K562 (cell line): ENCODE measurements at regions not wholly inside any gene's neighbourhood (a gene's known extent, or its start where the extent isn't known, plus 50 kb on each side); places are given as distances from the start of the nearest gene placed in this dataset.

Experiments used
- ATAC-seq: fragments of 200-7000 bp; cut with Tn5 transposase; 3 replicates; pipeline ENCODE4 v1.9.1; 2020; ENCODE audit warnings: moderate library complexity
- BruUV-seq: library from RNA; stranded (reverse); fragments of 400-500 nt; replicated peaks from 2 replicates; lab custom pipeline; 2021; lab: Mats Ljungman, UMichigan
- CTCF ChIA-PET: fragments of 300-600 bp; formaldehyde crosslinking; extraction: SDS; loops from one replicate; lab custom pipeline; 2021; ENCODE audit warnings: low intra/inter-chr PET ratio; lab: Yijun Ruan, JAX
- POLR2A ChIA-PET: fragments of 300-600, 350-650 bp; sonication (Branson Sonifier 250); formaldehyde crosslinking; extraction: SDS; loops from one replicate; lab custom pipeline; 2021; ENCODE audit warnings: antibody characterized with exemption, inconsistent platforms; lab: Yijun Ruan, JAX
- DNase-seq, 4 experiments: peaks; one replicate each; pipeline versions ENCODE4 v3.0.0 to v3.0.0-alpha.2; 2011 to 2018; ENCODE audit warnings: low spot score in 3 of 4, mixed read lengths in 3 of 4; ENCODE audit errors: extremely low read depth in 1 of 4
- FAIRE-seq: peaks from 2 replicates; lab custom pipeline; 2011; peaks lifted over from hg19 to GRCh38; lab: Jason Lieb, UNC
- H2AFZ ChIP-seq: 2 replicates; pipeline ENCODE4 v1.6.0; 2011; ENCODE audit warnings: low read depth, low read length, control low read depth, inconsistent platforms
- H3K27ac ChIP-seq: fragments of 200-600 bp; 3 replicates; pipeline ENCODE4 v1.8.0; 2011; ENCODE audit warnings: low read depth, mild to moderate bottlenecking, control low read depth, inconsistent platforms, low read length, moderate library complexity, mixed read lengths; ENCODE audit errors: extremely low read depth
- H3K27me3 ChIP-seq, 2 experiments: fragments of 300-600 bp in 1 of 2; 2 replicates in 1 of 2; 3 replicates in 1 of 2; pipeline versions ENCODE4 v1.6.0 to v1.8.0; 2011; ENCODE audit warnings: inconsistent platforms in 2 of 2, low read length in 2 of 2, mild to moderate bottlenecking in 1 of 2, mixed read lengths in 1 of 2, moderate library complexity in 1 of 2; ENCODE audit not compliant: control insufficient read depth in 2 of 2, insufficient read depth in 2 of 2
- H3K36me3 ChIP-seq: fragments of 300-600 bp; 3 replicates; pipeline ENCODE4 v1.8.0; 2011; ENCODE audit warnings: mild to moderate bottlenecking, low read length, inconsistent platforms; ENCODE audit not compliant: control insufficient read depth, insufficient read depth
- H3K4me1 ChIP-seq, 2 experiments: fragments of 200-600 bp in 1 of 2; replicated peaks in 1 of 2; 2 replicates in 1 of 2; 3 replicates in 1 of 2; pipeline versions ENCODE4 v1.5.1 to v1.8.0; 2011; ENCODE audit warnings: inconsistent platforms in 2 of 2, low read length in 2 of 2, mild to moderate bottlenecking in 1 of 2, mixed read lengths in 1 of 2, moderate library complexity in 1 of 2; ENCODE audit not compliant: control insufficient read depth in 2 of 2, insufficient read depth in 2 of 2
- H3K4me2 ChIP-seq: 2 replicates; pipeline ENCODE4 v1.6.1; 2011; ENCODE audit warnings: low read length, control low read depth, inconsistent platforms, mixed read lengths; ENCODE audit not compliant: insufficient read depth
- H3K4me3 ChIP-seq: fragments of 200-600 bp; sonication (generic), shearing (Covaris generic); 2 replicates; pipeline ENCODE4 v1.5.1; 2016; ENCODE audit warnings: control low read depth, inconsistent platforms
- H3K79me2 ChIP-seq: fragments of 200-600 bp; 3 replicates; pipeline ENCODE4 v1.8.0; 2011; ENCODE audit warnings: low read length, inconsistent platforms; ENCODE audit not compliant: control insufficient read depth, insufficient read depth
- H3K9ac ChIP-seq, 2 experiments: 2 replicates each; pipeline versions ENCODE4 v1.6.0 to v1.6.1; 2011; ENCODE audit warnings: low read depth in 2 of 2, low read length in 2 of 2, control low read depth in 1 of 2, inconsistent platforms in 1 of 2, mild to moderate bottlenecking in 1 of 2, mixed read lengths in 1 of 2; ENCODE audit not compliant: insufficient read depth in 1 of 2
- H3K9me1 ChIP-seq: one replicate; pipeline ENCODE4 v1.6.0; 2011; ENCODE audit warnings: inconsistent platforms, mild to moderate bottlenecking, low read length, moderate library complexity; ENCODE audit not compliant: control insufficient read depth, insufficient read depth
- H3K9me3 ChIP-seq: replicated peaks from 2 replicates; pipeline ENCODE4 v1.5.1; 2011; ENCODE audit warnings: low read depth, low read length, inconsistent platforms; ENCODE audit not compliant: control insufficient read depth, insufficient read depth
- H4K20me1 ChIP-seq: replicated peaks from 2 replicates; pipeline ENCODE4 v1.6.1; 2011; ENCODE audit warnings: low read length, inconsistent platforms, mixed read lengths; ENCODE audit not compliant: control insufficient read depth, insufficient read depth
- E2F6 ChIP-seq, 2 experiments: IDR thresholded peaks; 2 replicates each; pipeline ENCODE4 v1.6.1; 2011; ENCODE audit warnings: borderline replicate concordance in 1 of 2, control low read depth in 1 of 2, low read depth in 1 of 2, low read length in 1 of 2, mild to moderate bottlenecking in 1 of 2, mixed read lengths in 1 of 2, moderate library complexity in 1 of 2; ENCODE audit not compliant: insufficient read depth in 1 of 2, insufficient read length in 1 of 2, poor library complexity in 1 of 2, severe bottlenecking in 1 of 2; ENCODE audit errors: extremely low read depth in 1 of 2
- MBD1 ChIP-seq: fragments of 250-450 bp; sonication (Bioruptor Pico); IDR thresholded peaks from 2 replicates; pipeline ENCODE4 v1.8.0; 2022; ENCODE audit warnings: inconsistent platforms
- MTA1 ChIP-seq: fragments of 450-650 bp; IDR thresholded peaks from 2 replicates; pipeline ENCODE4 v1.6.1; 2017; ENCODE audit warnings: borderline replicate concordance
- MYC ChIP-seq, 2 experiments: fragments of 250-450 bp in 1 of 2; sonication (Bioruptor Pico) in 1 of 2; IDR thresholded peaks; 2 replicates each; pipeline versions ENCODE4 v1.5.1 to v1.6.1; 2012 to 2021; ENCODE audit warnings: low read depth in 2 of 2, borderline replicate concordance in 1 of 2, improper control_type of control experiment in 1 of 2, low read length in 1 of 2, mild to moderate bottlenecking in 1 of 2, moderate library complexity in 1 of 2
- SMARCC2 ChIP-seq: fragments of 450-650 bp; IDR thresholded peaks from 2 replicates; pipeline ENCODE4 v1.6.1; 2017; ENCODE audit warnings: antibody characterized with exemption, moderate library complexity, mild to moderate bottlenecking, low read depth
- ZNF583 ChIP-seq: fragments of 250-450 bp; sonication (Bioruptor Pico); IDR thresholded peaks from 2 replicates; pipeline ENCODE4 v1.4.0; 2020
- WGBS: fragments of 100-300 bp; shearing (Covaris generic); methylation state at CpG from one replicate; pipeline ENCODE4 v1.1.6; 2016; ENCODE audit warnings: low coverage, mixed read lengths; ENCODE audit not compliant: insufficient coverage; ENCODE audit errors: missing lambda C conversion rate; 5-methylcytosine and 5-hydroxymethylcytosine counted together
- in situ Hi-C: fragments of 300-500 bp; cut with MboI; formaldehyde crosslinking; loops from 4 replicates; pipeline ENCODE4 v1.15.0; 2018; ENCODE audit warnings: inconsistent platforms, mixed read lengths
- intact Hi-C: fragments of 100-400 bp; cut with micrococcal nuclease; formaldehyde crosslinking; loops from 2 replicates; pipeline ENCODE4 v1.14.2; 2022

- Histone ChIP-seq H3K36me3 (no peaks in the 10 kb centered on the region), H4K20me1 (no peaks in the 10 kb centered on the region), H3K4me3 (no peak overlapping the region), H3K27ac (no peak overlapping the region), H3K4me2 (no peak overlapping the region), H3K27me3 (no peaks in the 10 kb centered on the region), H3K79me2 (no peaks in the 10 kb centered on the region), H3K9me3 (no peaks in the 10 kb centered on the region), H3K9me1 (no peaks in the 10 kb centered on the region), H2AFZ (no peak overlapping the region), H3K9ac (no peak overlapping the region), H3K4me1 (no peaks in the 10 kb centered on the region)
- intact Hi-C loops (no loop called here), in situ Hi-C loops (no loop called here)
- WGBS: 0% methylated on average over 3 of the region's 3 CpGs
- ATAC-seq (no peak), DNase-seq (no peak), FAIRE-seq (no peak)
- BruUV-seq: no TSS peak
- CTCF ChIA-PET: no interaction called here
- TF ChIP-seq SMARCC2 (no peak), MTA1 (no peak), ZNF583 (CRISPR knock-in tag) (no peak), MYC (IDR thresholded peaks at IDR 0.05; ENCODE audit: low read depth, low read length) (no peak), MYC (CRISPR knock-in tag; IDR thresholded peaks at IDR 0.05; ENCODE audit: borderline replicate concordance, low read depth) (no peak), E2F6 (IDR thresholded peaks at IDR 0.05; ENCODE audit: borderline replicate concordance in 1 of 2, extremely low read depth in 1 of 2, insufficient read depth in 1 of 2, insufficient read length in 1 of 2, low read depth in 1 of 2, low read length in 1 of 2, poor library complexity in 1 of 2, severe bottlenecking in 1 of 2) (no peak), MBD1 (no peak)
- POLR2A ChIA-PET: no interaction called here
These were observed 268.6 kb upstream of the CLINT1 start for GRCh38 chr5:158127536-158127935.
